HG02571 (cell line): ENCODE measurements at regions not wholly inside any gene's neighbourhood (a gene's known extent, or its start where the extent isn't known, plus 50 kb on each side); places are given as distances from the start of the nearest gene placed in this dataset.
"Not testable (repeated sequence)": the region's sequence is repeated elsewhere in the genome, so short reads cannot be mapped to it uniquely, and the experiment has no call there.

Source experiments
- ATAC-seq: cut with Tn5 transposase; IDR thresholded peaks from one replicate; pipeline ENCODE4 v1.9.1; 2021; ENCODE audit warnings: mild to moderate bottlenecking, moderate library complexity; ENCODE audit not compliant: unreplicated experiment

- no peak for ATAC-seq
Measured at GRCh38 chr1:199184180-199184579, 545.3 kb downstream of the PTPRC start.

GRCh38 chr1:199194862-199195261 lies 556.0 kb downstream of the PTPRC start:
- ATAC-seq, result no peak

GRCh38 chr1:199197695-199198094 lies 558.9 kb downstream of the PTPRC start:
- ATAC-seq, result no peak

- ATAC-seq, result no peak
Measured at GRCh38 chr1:199202331-199202730, 563.5 kb downstream of the PTPRC start.

GRCh38 chr1:199204231-199204630 lies 565.4 kb downstream of the PTPRC start:
- no peak for ATAC-seq

DNA sequence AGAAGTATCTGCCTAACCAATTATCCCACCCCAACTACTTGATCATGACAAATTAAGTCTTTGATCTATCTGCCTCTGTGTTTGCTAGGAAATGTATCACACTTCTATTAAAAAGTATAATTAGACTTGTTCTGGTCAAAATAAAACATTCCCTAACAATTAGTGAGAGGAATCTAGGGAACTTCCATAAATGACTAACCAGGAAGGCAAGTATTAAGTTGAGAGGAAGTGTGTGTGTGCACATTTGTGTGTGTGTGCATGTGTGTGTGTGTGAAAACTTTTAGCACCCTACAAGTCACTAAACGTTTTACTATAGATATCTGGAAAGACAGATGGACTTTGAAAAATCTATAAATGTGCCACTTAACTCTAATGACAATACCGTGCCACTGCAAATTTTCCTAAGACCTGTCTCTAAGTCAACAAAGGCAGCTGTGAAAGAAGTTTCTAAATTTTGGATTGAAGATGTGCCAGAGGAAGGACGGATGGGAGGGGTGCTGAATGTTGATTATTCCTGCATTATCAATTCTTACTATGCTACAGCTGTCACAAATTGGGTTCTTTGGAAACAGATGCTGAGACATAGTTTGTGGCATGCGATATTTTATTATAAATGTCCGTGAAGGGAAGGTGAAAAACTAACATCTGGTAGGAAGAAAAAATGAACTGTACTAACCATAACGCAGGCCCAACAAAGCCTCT lies 567.1 kb downstream of the PTPRC start:
- no peak for ATAC-seq

- ATAC-seq, result no peak
Measured at GRCh38 chr1:199208847-199209246, 570.0 kb downstream of the PTPRC start.

DNA sequence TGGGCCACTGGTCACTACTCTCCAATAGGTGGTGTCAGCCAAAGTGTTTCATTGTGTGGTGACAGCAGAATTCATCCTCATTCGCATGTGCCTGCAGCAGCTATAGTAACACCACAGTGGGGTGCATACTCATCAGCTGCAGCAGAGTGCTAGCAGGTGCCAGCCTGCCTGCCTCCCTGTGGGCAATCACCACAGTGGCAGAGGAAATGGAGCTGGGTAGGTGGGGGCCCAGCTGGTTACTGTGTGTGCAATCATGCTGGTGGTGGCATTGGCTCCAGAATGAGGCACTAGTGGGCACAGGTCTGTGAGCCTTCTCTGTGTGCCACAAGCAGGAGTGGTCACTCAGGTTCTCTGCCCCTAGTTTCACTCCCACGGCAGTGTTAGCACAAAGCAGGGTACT lies 579.2 kb downstream of the PTPRC start:
- no peak for ATAC-seq

DNA sequence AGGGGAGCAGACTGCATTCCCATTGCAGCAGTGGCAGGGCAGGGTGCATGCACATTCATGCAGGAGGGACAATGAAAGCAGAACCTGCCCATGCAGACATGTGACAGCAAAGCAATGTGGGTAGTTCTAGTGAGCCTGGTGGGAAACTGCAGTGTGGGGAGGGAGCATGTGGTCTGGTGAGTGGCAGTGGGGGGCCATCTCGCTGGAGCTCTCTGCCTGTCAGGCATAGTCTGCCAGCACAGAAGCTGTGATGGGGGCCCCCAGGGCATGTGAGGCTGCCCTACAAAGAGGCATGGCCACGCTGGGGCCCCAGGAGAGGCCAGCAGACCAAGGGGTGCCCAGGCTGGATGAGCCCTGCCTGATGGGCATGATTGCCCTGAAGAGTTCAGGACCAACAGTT lies 579.7 kb downstream of the PTPRC start:
- no peak for ATAC-seq

GRCh38 chr1:199220031-199220430 lies 581.2 kb downstream of the PTPRC start:
- no peak for ATAC-seq

DNA sequence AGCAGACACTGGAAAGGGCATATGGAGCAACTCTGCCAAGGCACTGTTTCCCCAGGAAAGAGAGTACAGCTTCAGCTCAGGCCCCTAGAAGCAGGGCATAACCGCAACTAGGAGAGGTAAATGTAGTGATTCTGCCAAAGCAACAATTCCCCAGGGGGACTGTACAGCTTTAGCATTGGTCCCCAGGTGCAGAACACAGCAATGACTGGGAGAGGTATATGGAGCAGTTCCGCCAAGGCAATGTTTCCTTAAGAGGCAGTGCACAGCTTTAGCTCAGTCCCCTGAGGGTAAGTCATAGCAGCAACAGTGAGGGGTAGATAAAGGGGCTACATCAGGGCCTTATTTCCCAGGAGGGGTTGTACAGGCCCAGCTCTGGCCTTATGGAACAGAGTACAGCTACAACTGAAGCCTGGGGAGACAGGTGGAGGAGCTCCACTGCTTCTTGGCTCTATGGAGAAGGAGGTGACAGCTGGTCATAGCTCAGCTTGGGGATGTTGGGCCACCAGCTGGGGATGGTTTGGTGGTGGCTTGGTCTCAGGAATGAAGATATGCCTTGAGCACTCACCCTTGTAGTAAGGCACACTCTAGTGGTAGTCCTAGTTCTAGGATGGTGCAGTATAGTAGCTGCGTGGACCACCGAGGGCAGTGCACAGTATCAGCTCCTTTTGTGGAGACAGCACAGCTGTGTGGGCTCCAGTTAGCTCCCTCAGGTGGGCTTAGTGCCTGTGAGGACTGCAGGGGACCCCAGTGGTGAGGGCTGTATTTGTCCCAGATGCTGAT lies 582.7 kb downstream of the PTPRC start:
- no peak for ATAC-seq

GRCh38 chr1:199223936-199224335 lies 585.1 kb downstream of the PTPRC start:
- no peak for ATAC-seq

- no peak for ATAC-seq
Measured at GRCh38 chr1:199226163-199226562, 587.3 kb downstream of the PTPRC start.

- ATAC-seq, result no peak
Measured at GRCh38 chr1:199242147-199242546, 603.3 kb downstream of the PTPRC start.

DNA sequence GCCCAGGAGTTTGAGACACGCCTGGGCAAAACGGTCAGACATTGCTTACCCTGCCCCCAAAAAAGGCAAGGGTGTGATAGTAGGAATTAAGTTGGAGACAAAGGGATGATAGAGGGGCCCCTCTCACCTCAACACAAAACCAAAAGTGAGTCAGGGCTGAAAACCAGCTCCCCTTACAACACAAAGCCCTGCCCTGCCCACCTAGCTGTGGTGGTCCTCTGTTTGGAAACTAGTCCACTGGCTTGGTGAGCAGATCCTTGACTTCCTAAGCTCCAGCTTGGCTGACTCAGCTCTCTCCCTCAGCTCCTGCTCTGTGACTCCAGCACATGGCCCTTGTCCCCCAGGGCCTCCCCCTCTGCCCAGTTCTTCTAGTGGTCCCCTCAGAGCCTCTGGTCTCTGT lies 603.8 kb downstream of the PTPRC start:
- ATAC-seq, result no peak

DNA sequence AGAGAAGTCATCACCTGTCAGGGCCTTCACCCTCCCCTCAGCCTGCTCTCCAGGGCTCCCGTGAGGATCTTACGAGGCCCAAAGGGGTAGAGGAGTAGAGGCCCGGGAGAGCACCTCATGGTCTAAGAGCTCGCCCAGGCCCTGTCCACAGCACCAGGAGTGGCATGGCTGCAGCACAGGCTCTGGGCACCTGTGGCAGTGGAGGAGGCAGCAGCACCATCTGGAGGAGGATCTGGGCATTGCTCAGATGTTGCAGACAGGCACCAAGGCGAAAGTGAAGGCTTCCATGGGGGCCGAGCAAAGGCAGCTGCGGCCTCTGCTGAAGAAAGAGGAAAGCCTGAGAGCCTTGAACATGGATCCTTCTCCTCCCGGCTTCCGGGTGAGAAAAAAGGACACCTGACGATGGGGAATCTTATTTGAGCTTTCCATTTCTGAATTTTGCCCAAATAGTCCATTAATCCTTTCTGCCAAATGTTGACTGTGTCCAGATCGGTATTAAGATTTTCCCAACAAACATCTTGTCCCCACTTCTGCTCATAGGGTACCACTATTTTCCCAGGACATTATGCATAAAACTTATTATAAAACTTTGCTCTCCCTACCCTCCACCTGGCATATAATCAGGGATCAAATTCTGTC lies 604.7 kb downstream of the PTPRC start:
- peak; percentile 99 for ATAC-seq

DNA sequence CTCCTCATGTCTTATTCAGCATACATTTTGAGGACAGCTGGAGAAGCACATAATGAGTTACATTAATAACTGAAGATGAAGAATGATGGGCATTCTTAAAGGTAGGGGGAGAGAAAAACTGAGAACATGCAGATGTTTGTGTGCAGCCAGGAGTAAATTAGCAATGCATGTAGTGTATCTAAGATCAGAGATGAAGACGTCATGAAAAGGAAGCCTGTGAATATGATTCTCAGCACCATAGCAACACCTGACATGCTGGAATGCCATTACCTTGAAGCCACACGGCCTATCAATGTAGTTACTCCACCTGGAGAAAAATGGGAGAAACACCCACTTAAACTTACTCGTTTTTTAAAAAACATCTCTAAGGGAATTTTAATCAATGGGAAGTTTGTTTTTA lies 607.1 kb downstream of the PTPRC start:
- ATAC-seq, result no peak

- no peak for ATAC-seq
Measured at GRCh38 chr1:199246716-199247115, 607.9 kb downstream of the PTPRC start.

- ATAC-seq, result no peak
Measured at GRCh38 chr1:199247891-199248290, 609.1 kb downstream of the PTPRC start.

DNA sequence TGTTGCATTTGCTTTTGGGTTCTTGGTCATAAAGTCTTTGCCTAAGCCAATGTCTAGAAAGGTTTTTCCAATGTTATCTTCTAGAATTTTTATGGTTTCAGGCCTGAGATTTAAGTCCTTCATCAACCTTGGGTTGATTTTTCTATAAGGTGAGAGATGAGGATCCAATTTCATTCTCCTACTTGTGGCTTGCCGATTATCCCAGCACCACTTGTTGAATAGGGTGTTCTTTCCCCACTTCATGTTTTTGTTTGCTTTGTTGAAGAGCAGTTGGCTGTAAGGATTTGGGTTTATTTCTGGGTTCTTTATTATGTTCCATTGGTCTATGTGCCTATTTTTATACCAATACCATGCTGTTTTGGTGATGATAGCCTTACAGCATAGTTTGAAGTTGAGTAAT lies 615.2 kb downstream of the PTPRC start:
- not testable (repeated sequence) for ATAC-seq

DNA sequence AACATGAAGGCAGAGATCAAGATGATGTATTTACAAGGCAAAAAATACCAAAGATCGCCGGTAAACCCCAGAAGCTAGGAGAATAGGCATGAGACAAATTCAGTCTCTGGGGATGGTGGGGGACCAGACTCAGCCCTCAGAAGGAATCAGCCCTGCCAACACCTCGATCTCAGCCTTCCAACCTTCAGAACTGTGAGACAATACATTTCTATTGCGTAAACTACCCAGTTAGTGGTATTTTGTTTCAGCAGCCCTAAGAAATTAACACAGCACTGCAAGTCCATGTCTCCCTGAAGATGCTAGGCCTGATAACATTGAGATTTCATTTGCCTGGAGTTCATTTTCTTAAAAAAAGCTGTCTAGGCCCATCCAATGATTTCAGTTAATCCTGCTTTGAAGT lies 622.5 kb downstream of the PTPRC start:
- ATAC-seq, result no peak

GRCh38 chr1:199264283-199264682 lies 625.4 kb downstream of the PTPRC start:
- no peak for ATAC-seq
